ENCODE measurements at regions not wholly inside any gene's neighbourhood (a gene's known extent, or its start where the extent isn't known, plus 50 kb on each side); places are given as distances from the start of the nearest gene placed in this dataset.

- H3K36me3 ChIP-seq: no peaks in the 10 kb centered on the region
- intact Hi-C loops (cut with micrococcal nuclease): no loop called here
- H3K9me3 ChIP-seq (replicated peaks): no peaks in the 10 kb centered on the region
- H3K27me3 ChIP-seq (ENCODE audit: low read depth): no peaks in the 10 kb centered on the region
- no peaks in the 10 kb centered on the region for H3K4me1 ChIP-seq
- no peak for DNase-seq
- TF ChIP-seq CTCF (IDR thresholded peaks at IDR 0.05; ENCODE audit: borderline replicate concordance): no peak
- H3K4me3 ChIP-seq: no peak overlapping the region
- no peak overlapping the region for H3K27ac ChIP-seq (replicated peaks)
Measured at GRCh38 chr12:41963398-41963797, 181.3 kb downstream of the GXYLT1 start.

DNA sequence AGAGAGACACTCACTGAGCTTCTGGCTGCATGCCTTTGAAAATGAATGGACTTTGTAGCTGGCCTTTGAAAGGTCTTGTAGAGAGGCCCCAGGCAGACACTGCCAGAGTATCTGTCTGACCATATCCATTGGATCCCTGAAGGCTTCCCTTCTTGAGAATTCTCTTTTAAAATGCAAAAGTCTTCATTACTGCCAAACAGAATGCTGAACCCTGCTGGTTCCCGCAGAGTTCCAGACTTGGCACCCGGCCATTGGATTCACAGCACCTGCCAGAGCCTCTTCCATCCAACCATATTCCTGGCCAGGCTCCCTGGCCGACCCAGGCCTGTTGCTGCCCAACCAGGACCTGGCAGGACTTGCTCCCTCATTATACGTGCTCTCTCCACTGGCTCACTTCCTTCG, 182.5 kb downstream of the GXYLT1 start:
- intact Hi-C loops (cut with micrococcal nuclease): no loop called here
- no peaks in the 10 kb centered on the region for H3K36me3 ChIP-seq
- DNase-seq: peak; percentile 25

GRCh38 chr12:41959271-41959670, 185.4 kb downstream of the GXYLT1 start:
- peaks cover 4% of the 10 kb centered on the region for H3K4me1 ChIP-seq
- no peak overlapping the region for H3K27ac ChIP-seq (replicated peaks)
- no peak overlapping the region for H3K4me3 ChIP-seq
- TF ChIP-seq CTCF (IDR thresholded peaks at IDR 0.05; ENCODE audit: borderline replicate concordance): no peak
- no peaks in the 10 kb centered on the region for H3K27me3 ChIP-seq (ENCODE audit: low read depth)
- intact Hi-C loops (cut with micrococcal nuclease): no loop called here
- no peaks in the 10 kb centered on the region for H3K9me3 ChIP-seq (replicated peaks)
- no peaks in the 10 kb centered on the region for H3K36me3 ChIP-seq
- DNase-seq: no peak

More for the DNA sequence above, 182.5 kb downstream of the GXYLT1 start:
- no peak overlapping the region for H3K27ac ChIP-seq (replicated peaks)
- no peak for TF ChIP-seq CTCF (IDR thresholded peaks at IDR 0.05; ENCODE audit: borderline replicate concordance)
- no peaks in the 10 kb centered on the region for H3K27me3 ChIP-seq (ENCODE audit: low read depth)
- H3K9me3 ChIP-seq (replicated peaks): no peaks in the 10 kb centered on the region
- H3K4me1 ChIP-seq: no peaks in the 10 kb centered on the region
- H3K4me3 ChIP-seq: no peak overlapping the region

DNA sequence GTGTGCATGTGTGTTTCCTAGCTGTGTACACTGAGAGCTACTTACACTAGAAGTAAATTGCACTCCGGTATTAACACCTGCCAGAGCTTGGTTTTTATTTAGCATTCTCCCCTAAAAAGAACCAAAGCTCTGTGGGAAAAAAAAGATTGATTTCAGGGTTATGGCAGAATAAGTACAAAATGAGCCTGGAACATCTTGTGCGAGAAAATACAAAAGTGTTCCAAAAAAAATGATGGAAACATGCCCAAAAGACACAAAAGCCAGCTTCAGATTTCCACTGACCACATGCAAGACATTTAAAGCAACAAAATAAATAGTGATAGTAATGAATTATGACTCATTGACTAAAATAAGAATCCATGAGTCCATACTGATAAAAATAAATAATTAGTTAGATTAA, 188.3 kb downstream of the GXYLT1 start:
- TF ChIP-seq CTCF (IDR thresholded peaks at IDR 0.05; ENCODE audit: borderline replicate concordance): no peak
- Histone ChIP-seq H3K27me3 (ENCODE audit: low read depth) (no peaks in the 10 kb centered on the region), H3K9me3 (replicated peaks) (no peaks in the 10 kb centered on the region), H3K4me3 (no peak overlapping the region), H3K27ac (replicated peaks) (no peak overlapping the region), H3K4me1 (peaks cover 4% of the 10 kb centered on the region), H3K36me3 (no peaks in the 10 kb centered on the region)
- DNase-seq: no peak
- intact Hi-C loops (cut with micrococcal nuclease): no loop called here

GRCh38 chr12:41950455-41950854, 194.2 kb downstream of the GXYLT1 start:
- no peak for DNase-seq
- intact Hi-C loops (cut with micrococcal nuclease): no loop called here
- no peak for TF ChIP-seq CTCF (IDR thresholded peaks at IDR 0.05; ENCODE audit: borderline replicate concordance)
- H3K27ac ChIP-seq (replicated peaks): no peak overlapping the region
- H3K27me3 ChIP-seq (ENCODE audit: low read depth): no peaks in the 10 kb centered on the region
- H3K4me1 ChIP-seq: no peaks in the 10 kb centered on the region
- H3K9me3 ChIP-seq (replicated peaks): peaks cover 11% of the 10 kb centered on the region
- no peaks in the 10 kb centered on the region for H3K36me3 ChIP-seq
- H3K4me3 ChIP-seq: no peak overlapping the region

DNA sequence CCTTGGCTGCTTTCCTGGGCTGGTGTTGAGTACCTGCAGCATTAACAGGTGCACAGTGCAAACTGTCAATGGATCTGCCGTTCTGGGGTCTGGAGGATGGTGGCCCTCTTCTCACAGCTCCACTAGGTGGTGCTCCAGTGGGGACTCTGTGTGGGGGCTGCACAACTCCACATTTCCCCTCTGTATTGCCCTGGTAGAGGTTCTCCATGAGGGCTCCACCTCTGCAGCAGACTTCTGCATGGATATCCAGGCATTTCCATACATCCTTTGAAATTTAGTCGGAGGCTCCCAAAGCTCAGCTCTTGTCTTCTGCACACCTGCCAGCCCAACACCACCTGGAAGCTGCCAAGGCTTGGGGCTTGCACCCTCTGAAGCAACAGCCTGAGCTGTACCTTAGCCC, 198.6 kb downstream of the GXYLT1 start:
- Histone ChIP-seq H3K27ac (replicated peaks) (no peak overlapping the region), H3K9me3 (replicated peaks) (peaks cover 19% of the 10 kb centered on the region), H3K36me3 (no peaks in the 10 kb centered on the region), H3K27me3 (ENCODE audit: low read depth) (no peaks in the 10 kb centered on the region), H3K4me1 (no peaks in the 10 kb centered on the region), H3K4me3 (no peak overlapping the region)
- TF ChIP-seq CTCF (IDR thresholded peaks at IDR 0.05; ENCODE audit: borderline replicate concordance): no peak
- no peak for DNase-seq
- intact Hi-C loops (cut with micrococcal nuclease): no loop called here
